Neural cell (in vitro differentiated cells): ENCODE measurements at regions not wholly inside any gene's neighbourhood (a gene's known extent, or its start where the extent isn't known, plus 50 kb on each side); places are given as distances from the start of the nearest gene placed in this dataset.

Source experiments
- H2AFZ ChIP-seq: fragments of 200-600, 300-800 bp; sonication (generic), shearing (Covaris generic); 2 replicates; pipeline ENCODE4 v1.6.0; 2014; ENCODE audit warnings: low read depth, mild to moderate bottlenecking, antibody characterized with exemption, low read length, moderate library complexity
- H3F3A ChIP-seq: fragments of 200-600 bp; shearing (Covaris generic); 2 replicates; pipeline ENCODE4 v1.6.1; 2016; ENCODE audit warnings: mild to moderate bottlenecking, moderate library complexity, mixed read lengths, antibody characterized with exemption, low read length; ENCODE audit not compliant: insufficient read depth, poor library complexity, severe bottlenecking
- H3K27ac ChIP-seq: fragments of 200-600, 300-800 bp; sonication (generic), shearing (Covaris generic); 2 replicates; pipeline ENCODE4 v1.5.1; 2014; ENCODE audit warnings: mild to moderate bottlenecking, low read length, moderate library complexity
- H3K27me3 ChIP-seq: fragments of 300-800, 200-600 bp; sonication (generic), shearing (Covaris generic); 2 replicates; pipeline ENCODE4 v1.6.0; 2014; ENCODE audit warnings: mild to moderate bottlenecking, low read depth, low read length, moderate library complexity; ENCODE audit not compliant: insufficient read depth
- H3K36me3 ChIP-seq: fragments of 300-800, 200-600 bp; sonication (generic), shearing (Covaris generic); 2 replicates; pipeline ENCODE4 v1.5.1; 2014; ENCODE audit warnings: mild to moderate bottlenecking, antibody characterized with exemption, low read length, moderate library complexity; ENCODE audit not compliant: insufficient read depth
- H3K4me2 ChIP-seq: fragments of 300-800, 200-600 bp; sonication (generic), shearing (Covaris generic); 2 replicates; pipeline ENCODE4 v1.6.0; 2014; ENCODE audit warnings: mild to moderate bottlenecking, low read length
- H3K4me3 ChIP-seq: fragments of 300-800, 200-600 bp; sonication (generic), shearing (Covaris generic); 2 replicates; pipeline ENCODE4 v1.5.1; 2014; ENCODE audit warnings: mild to moderate bottlenecking, low read length, moderate library complexity
- H3K79me2 ChIP-seq: fragments of 200-600 bp; shearing (Covaris generic); replicated peaks from 2 replicates; pipeline ENCODE4 v1.6.0; 2014; ENCODE audit warnings: mild to moderate bottlenecking, low read length, moderate library complexity; ENCODE audit not compliant: insufficient read depth
- H3K9ac ChIP-seq: fragments of 300-800, 200-600 bp; sonication (generic), shearing (Covaris generic); 2 replicates; pipeline ENCODE4 v1.6.1; 2016; ENCODE audit warnings: mild to moderate bottlenecking, low read length, mixed read lengths
- H3K9me2 ChIP-seq: fragments of 200-600 bp; shearing (Covaris generic); 2 replicates; pipeline ENCODE4 v1.6.1; 2016; ENCODE audit warnings: mild to moderate bottlenecking, low read length, mixed read lengths; ENCODE audit not compliant: insufficient read depth
- H3K9me3 ChIP-seq: fragments of 200-600, 300-800 bp; sonication (generic), shearing (Covaris generic); 2 replicates; pipeline ENCODE4 v1.6.1; 2016; ENCODE audit warnings: mild to moderate bottlenecking, mixed run types, low read length, moderate library complexity, mixed read lengths
- H4K20me1 ChIP-seq: fragments of 200-600 bp; shearing (Covaris generic); 2 replicates; pipeline ENCODE4 v1.6.1; 2016; ENCODE audit warnings: mild to moderate bottlenecking, mixed run types; ENCODE audit not compliant: insufficient read depth
- EP300 ChIP-seq: fragments of 450-650 bp; conservative IDR thresholded peaks from 2 replicates; pipeline ENCODE4 v1.6.1; 2014; ENCODE audit warnings: antibody characterized with exemption, mild to moderate bottlenecking, moderate library complexity; ENCODE audit not compliant: poor library complexity, severe bottlenecking
- EZH2 ChIP-seq: fragments of 200-600, 300-800 bp; shearing (Covaris generic), sonication (generic); IDR thresholded peaks from 2 replicates; pipeline ENCODE4 v1.6.1; 2014; ENCODE audit warnings: antibody characterized with exemption, low read length, borderline replicate concordance, mild to moderate bottlenecking; ENCODE audit not compliant: insufficient read depth, poor library complexity, severe bottlenecking
- POLR2AphosphoS5 ChIP-seq: IDR thresholded peaks from 2 replicates; pipeline ENCODE4 v1.6.1; 2012
- RAD21 ChIP-seq: fragments of 450-650 bp; conservative IDR thresholded peaks from 2 replicates; pipeline ENCODE4 v1.6.1; 2014; ENCODE audit warnings: antibody characterized with exemption, mild to moderate bottlenecking, moderate library complexity
- SMC3 ChIP-seq: fragments of 450-650 bp; conservative IDR thresholded peaks from 2 replicates; pipeline ENCODE4 v1.6.1; 2014; ENCODE audit warnings: antibody characterized with exemption, mild to moderate bottlenecking, moderate library complexity; ENCODE audit not compliant: poor library complexity
- TAF1 ChIP-seq: IDR thresholded peaks from 2 replicates; pipeline ENCODE4 v1.6.1; 2012; ENCODE audit warnings: low read depth
- TF ChIP-seq, protein P1 (sequence below): IDR thresholded peaks from 2 replicates; pipeline ENCODE4 v1.6.1; 2012; ENCODE audit warnings: borderline replicate concordance
- TF ChIP-seq, protein P2 (sequence below): fragments of 450-650 bp; IDR thresholded peaks from 2 replicates; pipeline ENCODE4 v1.5.1; 2014; ENCODE audit warnings: antibody characterized with exemption, mild to moderate bottlenecking, moderate library complexity; ENCODE audit not compliant: poor library complexity, severe bottlenecking

DNA sequence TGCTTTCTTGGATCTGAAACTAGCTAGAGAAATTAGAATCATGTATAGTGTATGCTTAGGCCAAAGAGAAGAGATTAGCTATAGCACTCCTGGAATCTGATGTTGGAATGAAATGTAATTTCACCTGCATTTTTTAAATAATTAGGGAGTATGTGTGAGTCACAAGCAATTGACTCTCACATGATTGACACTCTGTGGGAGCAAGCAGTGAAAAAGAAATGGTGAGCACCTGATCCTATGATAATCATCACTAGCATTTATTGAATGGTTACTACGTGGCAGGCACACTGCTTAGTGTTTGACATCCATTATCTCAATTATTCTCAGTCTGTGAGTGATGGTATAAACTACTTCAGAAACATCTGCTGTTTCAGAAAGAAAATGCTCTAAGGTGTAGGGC lies 176.6 kb downstream of the NRIP1 start:
- Histone ChIP-seq H3K9ac (peak overlapping the region; percentile 37), H3K4me3 (no peak overlapping the region), H4K20me1 (no peaks in the 10 kb centered on the region), H3K27me3 (no peaks in the 10 kb centered on the region), H3K9me2 (no peaks in the 10 kb centered on the region), H2AFZ (no peak overlapping the region), H3K27ac (peak overlapping the region; percentile 86), H3K79me2 (no peaks in the 10 kb centered on the region), H3F3A (peaks cover 20% of the 10 kb centered on the region), H3K9me3 (no peaks in the 10 kb centered on the region), H3K4me2 (peak overlapping the region; percentile 20), H3K36me3 (no peaks in the 10 kb centered on the region)
- peak; percentile 93 for TF ChIP-seq POLR2AphosphoS5
- peak; percentile 52 for TF ChIP-seq RAD21
- TF ChIP-seq, protein P1, sequence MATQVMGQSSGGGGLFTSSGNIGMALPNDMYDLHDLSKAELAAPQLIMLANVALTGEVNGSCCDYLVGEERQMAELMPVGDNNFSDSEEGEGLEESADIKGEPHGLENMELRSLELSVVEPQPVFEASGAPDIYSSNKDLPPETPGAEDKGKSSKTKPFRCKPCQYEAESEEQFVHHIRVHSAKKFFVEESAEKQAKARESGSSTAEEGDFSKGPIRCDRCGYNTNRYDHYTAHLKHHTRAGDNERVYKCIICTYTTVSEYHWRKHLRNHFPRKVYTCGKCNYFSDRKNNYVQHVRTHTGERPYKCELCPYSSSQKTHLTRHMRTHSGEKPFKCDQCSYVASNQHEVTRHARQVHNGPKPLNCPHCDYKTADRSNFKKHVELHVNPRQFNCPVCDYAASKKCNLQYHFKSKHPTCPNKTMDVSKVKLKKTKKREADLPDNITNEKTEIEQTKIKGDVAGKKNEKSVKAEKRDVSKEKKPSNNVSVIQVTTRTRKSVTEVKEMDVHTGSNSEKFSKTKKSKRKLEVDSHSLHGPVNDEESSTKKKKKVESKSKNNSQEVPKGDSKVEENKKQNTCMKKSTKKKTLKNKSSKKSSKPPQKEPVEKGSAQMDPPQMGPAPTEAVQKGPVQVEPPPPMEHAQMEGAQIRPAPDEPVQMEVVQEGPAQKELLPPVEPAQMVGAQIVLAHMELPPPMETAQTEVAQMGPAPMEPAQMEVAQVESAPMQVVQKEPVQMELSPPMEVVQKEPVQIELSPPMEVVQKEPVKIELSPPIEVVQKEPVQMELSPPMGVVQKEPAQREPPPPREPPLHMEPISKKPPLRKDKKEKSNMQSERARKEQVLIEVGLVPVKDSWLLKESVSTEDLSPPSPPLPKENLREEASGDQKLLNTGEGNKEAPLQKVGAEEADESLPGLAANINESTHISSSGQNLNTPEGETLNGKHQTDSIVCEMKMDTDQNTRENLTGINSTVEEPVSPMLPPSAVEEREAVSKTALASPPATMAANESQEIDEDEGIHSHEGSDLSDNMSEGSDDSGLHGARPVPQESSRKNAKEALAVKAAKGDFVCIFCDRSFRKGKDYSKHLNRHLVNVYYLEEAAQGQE: peak; percentile 80
- TF ChIP-seq SMC3: peak; percentile 20
- TF ChIP-seq EP300: peak; percentile 93
- TF ChIP-seq EZH2: no peak

DNA sequence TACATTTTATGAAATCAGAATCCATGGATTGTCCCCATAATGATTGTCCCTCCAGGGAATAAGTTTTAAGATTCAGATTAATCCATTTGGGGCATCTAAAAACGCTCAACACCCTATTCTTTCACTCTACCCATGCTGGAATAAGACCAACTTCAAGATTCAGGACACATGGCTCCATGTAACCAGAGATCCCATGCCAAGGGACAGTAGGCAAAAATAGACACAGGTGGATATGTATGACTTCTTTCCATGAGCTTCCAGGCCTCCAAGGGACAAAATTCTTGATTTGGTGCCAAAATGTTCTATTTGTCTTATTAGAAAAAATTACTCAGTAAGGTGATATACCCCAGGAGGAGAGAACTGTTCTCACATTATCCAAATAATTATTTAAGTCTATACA lies 178.8 kb downstream of the NRIP1 start:
- Histone ChIP-seq H3K9me3 (no peaks in the 10 kb centered on the region), H2AFZ (no peak overlapping the region), H3K27me3 (no peaks in the 10 kb centered on the region), H4K20me1 (no peaks in the 10 kb centered on the region), H3K9me2 (no peaks in the 10 kb centered on the region), H3K79me2 (no peaks in the 10 kb centered on the region), H3K27ac (no peak overlapping the region), H3K4me2 (no peak overlapping the region), H3K4me3 (no peak overlapping the region), H3K36me3 (no peaks in the 10 kb centered on the region), H3F3A (peaks cover 20% of the 10 kb centered on the region), H3K9ac (no peak overlapping the region)
- TF ChIP-seq, protein P1: no peak
- TF ChIP-seq RAD21: no peak
- TF ChIP-seq EZH2: no peak
- TF ChIP-seq, protein P2, sequence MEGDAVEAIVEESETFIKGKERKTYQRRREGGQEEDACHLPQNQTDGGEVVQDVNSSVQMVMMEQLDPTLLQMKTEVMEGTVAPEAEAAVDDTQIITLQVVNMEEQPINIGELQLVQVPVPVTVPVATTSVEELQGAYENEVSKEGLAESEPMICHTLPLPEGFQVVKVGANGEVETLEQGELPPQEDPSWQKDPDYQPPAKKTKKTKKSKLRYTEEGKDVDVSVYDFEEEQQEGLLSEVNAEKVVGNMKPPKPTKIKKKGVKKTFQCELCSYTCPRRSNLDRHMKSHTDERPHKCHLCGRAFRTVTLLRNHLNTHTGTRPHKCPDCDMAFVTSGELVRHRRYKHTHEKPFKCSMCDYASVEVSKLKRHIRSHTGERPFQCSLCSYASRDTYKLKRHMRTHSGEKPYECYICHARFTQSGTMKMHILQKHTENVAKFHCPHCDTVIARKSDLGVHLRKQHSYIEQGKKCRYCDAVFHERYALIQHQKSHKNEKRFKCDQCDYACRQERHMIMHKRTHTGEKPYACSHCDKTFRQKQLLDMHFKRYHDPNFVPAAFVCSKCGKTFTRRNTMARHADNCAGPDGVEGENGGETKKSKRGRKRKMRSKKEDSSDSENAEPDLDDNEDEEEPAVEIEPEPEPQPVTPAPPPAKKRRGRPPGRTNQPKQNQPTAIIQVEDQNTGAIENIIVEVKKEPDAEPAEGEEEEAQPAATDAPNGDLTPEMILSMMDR: no peak
- TF ChIP-seq TAF1: no peak
- no peak for TF ChIP-seq SMC3
